Parathyroid adenoma (tissue), 2 donors: ENCODE measurements at regions not wholly inside any gene's neighbourhood (a gene's known extent, or its start where the extent isn't known, plus 50 kb on each side); places are given as distances from the start of the nearest gene placed in this dataset.

Experiments
- H2AFZ ChIP-seq: fragments of 300-600 bp; sonication (generic); one replicate; pipeline ENCODE4 v1.7.0; 2017; ENCODE audit warnings: antibody characterized with exemption, mild to moderate bottlenecking
- H3K27ac ChIP-seq: fragments of 300-600 bp; sonication (generic); one replicate; pipeline ENCODE4 v1.7.0; 2017
- H3K27me3 ChIP-seq: fragments of 300-600 bp; sonication (generic); one replicate; pipeline ENCODE4 v1.7.0; 2017; ENCODE audit warnings: low read length; ENCODE audit not compliant: control insufficient read depth, insufficient read depth
- H3K36me3 ChIP-seq: fragments of 300-600 bp; sonication (generic); one replicate; pipeline ENCODE4 v1.7.0; 2017; ENCODE audit warnings: low read length; ENCODE audit not compliant: control insufficient read depth, insufficient read depth
- H3K4me1 ChIP-seq: fragments of 300-600 bp; sonication (generic); one replicate; pipeline ENCODE4 v1.7.0; 2017; ENCODE audit warnings: control low read depth
- H3K4me2 ChIP-seq: fragments of 300-600 bp; sonication (generic); one replicate; pipeline ENCODE4 v1.7.0; 2017; ENCODE audit warnings: low read length
- H3K4me3 ChIP-seq: fragments of 300-600 bp; sonication (generic); one replicate; pipeline ENCODE4 v1.7.0; 2017; ENCODE audit warnings: low read depth, low read length
- H3K79me2 ChIP-seq: fragments of 300-600 bp; sonication (generic); one replicate; pipeline ENCODE4 v1.7.0; 2017; ENCODE audit warnings: control low read depth
- H3K9ac ChIP-seq: fragments of 300-600 bp; sonication (generic); one replicate; pipeline ENCODE4 v1.7.0; 2017; ENCODE audit warnings: mild to moderate bottlenecking
- H3K9me3 ChIP-seq: fragments of 300-600 bp; sonication (generic); one replicate; pipeline ENCODE4 v1.7.0; 2017; ENCODE audit warnings: low read length; ENCODE audit not compliant: control insufficient read depth
- TF ChIP-seq, protein P1 (sequence below): fragments of 300-600 bp; sonication (generic); IDR thresholded peaks from one replicate; pipeline ENCODE4 v1.7.0; 2017; ENCODE audit warnings: antibody characterized with exemption, mild to moderate bottlenecking
- donor health status: primary hyperparathyroidism.

DNA sequence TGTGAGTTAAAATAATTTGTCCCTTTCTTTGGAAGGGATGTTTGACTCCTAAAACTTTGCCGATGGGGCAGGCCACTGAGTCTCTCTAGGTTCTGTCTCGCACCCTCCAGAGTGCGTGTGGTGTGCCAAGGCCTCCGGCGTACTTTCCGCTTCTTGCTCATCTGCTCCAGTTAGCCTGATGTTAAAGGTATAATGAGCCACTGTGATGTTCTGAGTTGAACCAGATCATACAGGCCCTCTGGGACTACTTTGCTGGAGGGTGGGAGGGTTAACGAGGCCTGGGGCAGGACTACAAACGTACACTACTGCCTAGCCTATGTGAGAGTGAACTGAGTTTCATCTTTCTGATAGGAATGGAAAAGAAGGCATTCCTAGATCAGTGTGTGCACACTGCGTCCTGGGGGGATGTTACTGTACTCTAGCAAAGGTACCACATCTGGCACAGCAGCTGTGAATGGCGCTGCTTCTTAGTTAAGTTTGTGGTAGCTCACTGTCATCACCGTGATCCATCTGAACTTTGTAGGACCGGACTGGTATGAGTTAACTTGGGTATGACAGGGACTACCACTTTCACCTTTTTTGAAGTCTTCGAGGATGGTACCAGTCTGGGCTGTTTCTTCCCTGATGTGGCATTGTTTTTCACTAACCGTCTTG lies 60.2 kb downstream of the RGS12 start:
- Histone ChIP-seq H3K4me1 (no peaks in the 10 kb centered on the region), H3K9me3 (no peaks in the 10 kb centered on the region), H3K27ac (no peak overlapping the region), H3K79me2 (no peaks in the 10 kb centered on the region), H2AFZ (no peak overlapping the region), H3K36me3 (no peaks in the 10 kb centered on the region), H3K4me3 (no peak overlapping the region), H3K27me3 (no peaks in the 10 kb centered on the region), H3K4me2 (no peak overlapping the region), H3K9ac (no peak overlapping the region)
- TF ChIP-seq, protein P1, sequence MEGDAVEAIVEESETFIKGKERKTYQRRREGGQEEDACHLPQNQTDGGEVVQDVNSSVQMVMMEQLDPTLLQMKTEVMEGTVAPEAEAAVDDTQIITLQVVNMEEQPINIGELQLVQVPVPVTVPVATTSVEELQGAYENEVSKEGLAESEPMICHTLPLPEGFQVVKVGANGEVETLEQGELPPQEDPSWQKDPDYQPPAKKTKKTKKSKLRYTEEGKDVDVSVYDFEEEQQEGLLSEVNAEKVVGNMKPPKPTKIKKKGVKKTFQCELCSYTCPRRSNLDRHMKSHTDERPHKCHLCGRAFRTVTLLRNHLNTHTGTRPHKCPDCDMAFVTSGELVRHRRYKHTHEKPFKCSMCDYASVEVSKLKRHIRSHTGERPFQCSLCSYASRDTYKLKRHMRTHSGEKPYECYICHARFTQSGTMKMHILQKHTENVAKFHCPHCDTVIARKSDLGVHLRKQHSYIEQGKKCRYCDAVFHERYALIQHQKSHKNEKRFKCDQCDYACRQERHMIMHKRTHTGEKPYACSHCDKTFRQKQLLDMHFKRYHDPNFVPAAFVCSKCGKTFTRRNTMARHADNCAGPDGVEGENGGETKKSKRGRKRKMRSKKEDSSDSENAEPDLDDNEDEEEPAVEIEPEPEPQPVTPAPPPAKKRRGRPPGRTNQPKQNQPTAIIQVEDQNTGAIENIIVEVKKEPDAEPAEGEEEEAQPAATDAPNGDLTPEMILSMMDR, result no peak

DNA sequence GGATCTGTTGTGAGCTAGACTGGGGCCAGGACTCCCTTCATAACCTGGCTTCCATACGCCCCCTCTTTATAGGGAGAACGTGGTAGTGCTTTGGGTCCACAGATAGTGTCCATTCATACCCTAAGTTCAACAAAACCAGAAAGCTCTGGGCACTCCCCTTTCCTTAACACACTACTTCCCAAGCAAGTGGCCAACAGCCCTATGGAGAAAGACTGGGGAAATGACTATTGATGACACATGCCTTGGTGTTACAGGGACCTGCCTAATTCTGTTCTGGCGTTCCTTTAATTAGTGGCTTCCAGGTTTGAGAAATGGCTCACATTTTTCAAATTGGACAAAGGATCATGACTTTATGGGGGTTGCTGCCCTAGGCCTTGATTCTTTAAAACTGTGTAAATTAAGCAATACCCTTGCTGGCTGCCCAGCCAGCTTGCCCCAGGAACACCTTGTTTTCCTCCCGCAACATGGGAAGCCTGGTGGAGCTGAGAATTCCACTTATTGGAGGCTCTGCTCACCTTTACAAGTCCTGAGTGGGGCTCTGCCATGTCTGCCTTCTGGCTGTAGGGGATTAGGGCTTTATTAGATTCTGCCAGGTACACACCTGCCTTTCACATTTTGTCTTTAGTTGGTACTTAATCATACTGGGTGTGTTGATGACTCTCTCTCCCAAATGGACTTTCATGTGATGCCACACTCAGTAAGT lies 61.1 kb downstream of the RGS12 start:
- H3K4me3 ChIP-seq, result no peak overlapping the region
- no peaks in the 10 kb centered on the region for H3K9me3 ChIP-seq
- no peaks in the 10 kb centered on the region for H3K27me3 ChIP-seq
- no peaks in the 10 kb centered on the region for H3K79me2 ChIP-seq
- no peak overlapping the region for H3K27ac ChIP-seq
- no peak overlapping the region for H2AFZ ChIP-seq
- H3K36me3 ChIP-seq, result no peaks in the 10 kb centered on the region
- no peaks in the 10 kb centered on the region for H3K4me1 ChIP-seq
- H3K9ac ChIP-seq, result no peak overlapping the region
- TF ChIP-seq, protein P1, result no peak
- H3K4me2 ChIP-seq, result no peak overlapping the region

DNA sequence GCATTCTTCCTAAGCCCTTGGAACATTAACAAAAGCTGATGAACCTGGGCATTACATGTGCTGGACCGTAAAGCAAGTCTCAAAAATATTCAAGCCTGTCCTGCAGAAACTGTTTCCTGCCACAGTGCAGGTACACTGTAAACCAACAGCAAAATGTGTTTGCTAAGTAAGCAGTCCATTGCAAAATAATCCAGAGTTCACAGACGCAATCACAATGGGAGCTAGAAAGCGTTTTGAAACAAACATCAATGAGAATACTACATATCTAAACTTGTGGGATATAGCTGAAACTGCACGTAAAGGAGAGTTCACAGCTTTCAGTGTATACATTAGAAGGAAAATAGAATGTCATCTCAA lies 61.6 kb downstream of the RGS12 start:
- Histone ChIP-seq H3K9me3 (no peaks in the 10 kb centered on the region), H2AFZ (no peak overlapping the region), H3K36me3 (no peaks in the 10 kb centered on the region), H3K79me2 (no peaks in the 10 kb centered on the region), H3K4me3 (no peak overlapping the region), H3K4me1 (no peaks in the 10 kb centered on the region), H3K27me3 (no peaks in the 10 kb centered on the region), H3K4me2 (no peak overlapping the region), H3K27ac (no peak overlapping the region), H3K9ac (no peak overlapping the region)
- TF ChIP-seq, protein P1, result no peak

DNA sequence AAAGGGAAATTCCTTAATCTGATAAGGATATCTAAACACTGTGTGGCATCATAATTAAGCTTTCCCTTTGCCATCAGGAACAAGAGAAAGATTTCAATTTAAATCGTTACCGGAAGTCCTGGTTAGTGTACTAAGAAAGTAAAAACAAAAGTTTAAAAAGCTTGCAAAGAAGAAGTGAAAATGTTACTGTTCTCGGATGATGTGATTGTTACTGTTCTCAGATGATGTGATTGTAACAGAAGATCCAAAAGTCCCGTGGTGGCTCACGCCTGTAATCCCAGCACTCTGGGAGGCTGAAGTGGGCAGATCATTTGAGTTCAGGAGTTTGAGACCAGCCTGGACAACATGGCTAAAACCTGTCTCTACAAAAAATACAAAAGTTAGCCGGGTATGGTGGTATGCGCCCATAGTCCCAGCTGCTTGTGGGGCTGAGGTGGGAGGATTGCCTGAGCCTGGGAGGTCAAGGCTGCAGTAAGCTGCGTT lies 62.5 kb downstream of the RGS12 start:
- H3K4me2 ChIP-seq, result no peak overlapping the region
- no peak overlapping the region for H2AFZ ChIP-seq
- no peak overlapping the region for H3K27ac ChIP-seq
- TF ChIP-seq, protein P1, result no peak
- H3K79me2 ChIP-seq, result no peaks in the 10 kb centered on the region
- no peaks in the 10 kb centered on the region for H3K9me3 ChIP-seq
- H3K36me3 ChIP-seq, result no peaks in the 10 kb centered on the region
- no peaks in the 10 kb centered on the region for H3K4me1 ChIP-seq
- H3K4me3 ChIP-seq, result no peak overlapping the region
- H3K27me3 ChIP-seq, result no peaks in the 10 kb centered on the region
- no peak overlapping the region for H3K9ac ChIP-seq
